Astrocyte (in vitro differentiated cells and primary cell): ENCODE measurements at regions not wholly inside any gene's neighbourhood (a gene's known extent, or its start where the extent isn't known, plus 50 kb on each side); places are given as distances from the start of the nearest gene placed in this dataset.

Experiments used
- CTCF ChIP-seq: IDR thresholded peaks from 2 replicates; pipeline ENCODE4 v1.5.1; 2011; ENCODE audit warnings: low read depth, mild to moderate bottlenecking, inconsistent platforms, low read length, moderate library complexity; ENCODE audit not compliant: insufficient read depth
- EZH2 ChIP-seq: IDR thresholded peaks from 2 replicates; pipeline ENCODE4 v1.6.1; 2012; ENCODE audit warnings: mild to moderate bottlenecking, low read length, inconsistent platforms; ENCODE audit not compliant: insufficient read depth

- TF ChIP-seq CTCF, result no peak
- TF ChIP-seq EZH2, result no peak
These were observed 236.4 kb upstream of the EEF2KMT start for GRCh38 chr16:5333991-5334390.
